Activated CD4-positive, alpha-beta T cell treated with anti-CD3 and anti-CD28 coated beads for 24 hours (primary cell): ENCODE measurements at regions not wholly inside any gene's neighbourhood (a gene's known extent, or its start where the extent isn't known, plus 50 kb on each side); places are given as distances from the start of the nearest gene placed in this dataset.

Experiments
- DNase-seq, 2 donors: peaks; one replicate each; pipeline ENCODE4 v3.0.0-alpha.2; 2020; ENCODE audit warnings: low read depth in 2 of 2

GRCh38 chr4:28948501-28948900 lies 1771.7 kb upstream of the PCDH7 start:
- DNase-seq, result no peak

GRCh38 chr4:28966982-28967381 lies 1753.2 kb upstream of the PCDH7 start:
- DNase-seq, result no peak

GRCh38 chr4:28973587-28974350 lies 1746.4 kb upstream of the PCDH7 start:
- no peak for DNase-seq

GRCh38 chr4:28976369-28976768 lies 1743.8 kb upstream of the PCDH7 start:
- DNase-seq, result no peak

- DNase-seq, result no peak
These were observed 1718.0 kb upstream of the PCDH7 start for GRCh38 chr4:29002151-29002550.

GRCh38 chr4:29005838-29006237 lies 1714.3 kb upstream of the PCDH7 start:
- no peak for DNase-seq

GRCh38 chr4:29009908-29010307 lies 1710.3 kb upstream of the PCDH7 start:
- DNase-seq, result no peak

- DNase-seq, result no peak
These were observed 1706.8 kb upstream of the PCDH7 start for GRCh38 chr4:29013341-29013740.

- DNase-seq, result no peak
These were observed 1705.6 kb upstream of the PCDH7 start for GRCh38 chr4:29014555-29014954.

GRCh38 chr4:29033703-29034102 lies 1686.5 kb upstream of the PCDH7 start:
- DNase-seq, result no peak

- no peak for DNase-seq
These were observed 1682.7 kb upstream of the PCDH7 start for GRCh38 chr4:29037501-29037900.

GRCh38 chr4:29043411-29043810 lies 1676.8 kb upstream of the PCDH7 start:
- no peak for DNase-seq

- DNase-seq, result no peak
These were observed 1674.0 kb upstream of the PCDH7 start for GRCh38 chr4:29046186-29046585.

- no peak for DNase-seq
These were observed 1673.4 kb upstream of the PCDH7 start for GRCh38 chr4:29046781-29047180.

GRCh38 chr4:29047341-29048041 lies 1672.7 kb upstream of the PCDH7 start:
- DNase-seq, result no peak

GRCh38 chr4:29051381-29051965 lies 1668.7 kb upstream of the PCDH7 start:
- no peak for DNase-seq

GRCh38 chr4:29052266-29052665 lies 1667.9 kb upstream of the PCDH7 start:
- no peak for DNase-seq

GRCh38 chr4:29058531-29058930 lies 1661.6 kb upstream of the PCDH7 start:
- no peak for DNase-seq

GRCh38 chr4:29066861-29067260 lies 1653.3 kb upstream of the PCDH7 start:
- DNase-seq, result no peak

- DNase-seq, result no peak
These were observed 1646.6 kb upstream of the PCDH7 start for GRCh38 chr4:29073571-29073970.

- DNase-seq, result no peak
These were observed 1644.8 kb upstream of the PCDH7 start for GRCh38 chr4:29075366-29075765.

- DNase-seq, result no peak
These were observed 1640.9 kb upstream of the PCDH7 start for GRCh38 chr4:29079260-29079659.
